GM12891 (cell line): ENCODE measurements at regions not wholly inside any gene's neighbourhood (a gene's known extent, or its start where the extent isn't known, plus 50 kb on each side); places are given as distances from the start of the nearest gene placed in this dataset.
A peak's percentile ranks its signal among the peaks of the same experiment; 100 is the strongest.

Source experiments
- DNase-seq: peaks from one replicate; pipeline ENCODE4 v3.0.0; 2011; ENCODE audit warnings: low spot score; ENCODE audit not compliant: insufficient read length
- FAIRE-seq: peaks from 2 replicates; lab custom pipeline; 2011; peaks lifted over from hg19 to GRCh38; lab: Jason Lieb, UNC
- PAX5 ChIP-seq: IDR thresholded peaks from 2 replicates; pipeline ENCODE4 v1.6.1; 2011; ENCODE audit warnings: low read length, moderate library complexity, mild to moderate bottlenecking; ENCODE audit not compliant: insufficient read depth, severe bottlenecking
- POLR2A ChIP-seq: IDR thresholded peaks from 2 replicates; pipeline ENCODE4 v1.6.1; 2011; ENCODE audit warnings: low read depth, low read length, control low read depth
- POLR2AphosphoS5 ChIP-seq: IDR thresholded peaks from 2 replicates; pipeline ENCODE4 v1.6.1; 2011; ENCODE audit warnings: low read depth, low read length, control low read depth
- POU2F2 ChIP-seq: IDR thresholded peaks from 2 replicates; pipeline ENCODE4 v1.6.1; 2011; ENCODE audit warnings: low read depth, mild to moderate bottlenecking, control low read depth, low read length, moderate library complexity
- SPI1 ChIP-seq: IDR thresholded peaks from 2 replicates; pipeline ENCODE4 v1.6.1; 2011; ENCODE audit warnings: low read depth, low read length, control low read depth
- TAF1 ChIP-seq: IDR thresholded peaks from 2 replicates; pipeline ENCODE4 v1.6.1; 2011; ENCODE audit warnings: low read depth, low read length, control low read depth

- FAIRE-seq (no peak), DNase-seq (no peak)
- TF ChIP-seq POU2F2 (no peak), SPI1 (peak; percentile 64)
These were observed 50.6 kb upstream of the SLC45A1 start for GRCh38 chr1:8267307-8267706.

DNA sequence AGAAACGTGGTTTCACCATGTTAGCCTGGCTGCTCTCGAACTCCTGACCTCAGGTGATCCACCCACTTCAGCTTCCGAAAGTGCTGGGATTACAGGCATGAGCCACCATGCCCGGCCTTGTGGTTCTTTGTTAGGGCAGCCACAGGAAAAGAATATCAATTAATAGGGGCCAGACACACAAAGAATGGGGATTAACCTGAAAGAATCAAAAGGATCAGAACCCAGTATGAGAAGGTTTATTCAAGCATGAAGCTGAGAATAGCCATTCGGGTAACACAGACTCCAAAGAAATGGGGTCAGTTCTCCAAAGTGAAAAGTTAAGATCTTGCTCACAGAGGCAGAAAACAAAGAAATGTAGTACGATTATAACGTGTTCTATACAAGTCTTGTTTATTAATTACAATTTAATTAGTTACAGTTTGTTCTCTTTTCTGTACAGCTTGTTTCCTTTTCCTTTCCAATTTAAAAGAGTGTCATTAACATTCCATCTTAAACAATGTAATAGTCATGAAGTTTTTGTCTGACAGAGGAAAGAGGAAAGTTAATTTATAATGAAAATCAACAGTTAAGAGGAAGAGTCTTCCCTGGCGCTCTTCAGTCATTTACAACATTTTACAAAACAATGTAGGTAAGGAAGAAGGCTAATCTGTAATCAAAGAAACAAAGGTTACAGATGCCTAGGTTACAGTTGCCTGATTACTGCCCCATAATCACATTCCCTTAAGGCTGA lies 51.3 kb upstream of the SLC45A1 start:
- TF ChIP-seq POLR2AphosphoS5 (no peak), POU2F2 (no peak), TAF1 (no peak), SPI1 (no peak), PAX5 (no peak), POLR2A (no peak)
- DNase-seq (no peak), FAIRE-seq (no peak)

GRCh38 chr1:8263791-8264190 lies 54.1 kb upstream of the SLC45A1 start:
- TF ChIP-seq POLR2AphosphoS5 (no peak), TAF1 (no peak), POLR2A (no peak), SPI1 (no peak), POU2F2 (no peak)
- FAIRE-seq: no peak
- DNase-seq: no peak

- DNase-seq: no peak
- TF ChIP-seq POU2F2: no peak
- no peak for FAIRE-seq
These were observed 56.5 kb upstream of the SLC45A1 start for GRCh38 chr1:8261398-8261762.

- TF ChIP-seq POU2F2 (no peak), TAF1 (no peak), POLR2A (no peak), SPI1 (no peak), PAX5 (no peak), POLR2AphosphoS5 (no peak)
- DNase-seq: no peak
These were observed 58.2 kb upstream of the SLC45A1 start for GRCh38 chr1:8259498-8260290.

GRCh38 chr1:8257621-8258020 lies 60.3 kb upstream of the SLC45A1 start:
- DNase-seq: no peak
- no peak for FAIRE-seq
- TF ChIP-seq SPI1 (no peak), POU2F2 (no peak), POLR2A (no peak), TAF1 (no peak), PAX5 (no peak), POLR2AphosphoS5 (no peak)

More at GRCh38 chr1:8259498-8260290, 58.2 kb upstream of the SLC45A1 start:
- no peak for FAIRE-seq

- DNase-seq (no peak), FAIRE-seq (no peak)
- TF ChIP-seq POU2F2: no peak
- TF ChIP-seq POLR2AphosphoS5: no peak
- TF ChIP-seq TAF1: no peak
- TF ChIP-seq SPI1: no peak
- no peak for TF ChIP-seq PAX5
- no peak for TF ChIP-seq POLR2A
These were observed 61.6 kb upstream of the SLC45A1 start for GRCh38 chr1:8256321-8256720.

- no peak for DNase-seq
- TF ChIP-seq POLR2A (no peak), POU2F2 (no peak), PAX5 (no peak), SPI1 (no peak), POLR2AphosphoS5 (no peak), TAF1 (no peak)
- FAIRE-seq: no peak
These were observed 62.2 kb upstream of the SLC45A1 start for GRCh38 chr1:8255712-8256111.

DNA sequence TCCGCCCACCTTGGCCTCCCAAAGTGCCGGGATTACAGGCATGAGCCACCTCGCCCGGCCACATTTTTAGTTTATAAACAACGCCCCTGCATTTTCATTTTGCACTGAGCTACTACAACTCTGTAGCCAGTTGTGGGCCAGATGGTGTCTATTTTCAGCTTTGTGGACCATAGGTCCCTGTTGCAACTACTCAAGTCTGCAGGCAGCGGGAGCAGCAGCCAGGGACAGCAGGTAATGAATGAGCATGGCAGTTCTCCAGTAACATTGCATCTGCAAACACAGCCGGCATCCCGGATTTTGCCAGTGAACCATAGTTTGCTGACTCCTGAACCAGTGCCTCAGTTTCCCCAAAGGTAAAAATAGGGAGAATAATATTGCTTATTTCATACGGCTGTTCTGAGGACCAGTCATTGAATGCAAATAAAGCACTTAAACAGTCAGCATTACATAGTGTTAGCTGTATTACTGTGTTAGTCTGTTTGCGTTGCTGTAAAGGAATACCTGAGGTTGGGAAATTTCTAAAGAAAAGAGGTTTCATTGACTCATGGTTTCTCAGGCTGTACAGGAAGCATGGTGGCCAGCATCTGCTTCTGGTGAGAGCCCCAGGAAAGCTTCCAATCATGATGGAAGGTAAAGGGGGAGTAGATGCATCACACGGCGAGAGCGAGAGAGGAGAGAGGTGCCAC lies 65.5 kb upstream of the SLC45A1 start:
- no peak for FAIRE-seq
- TF ChIP-seq TAF1 (no peak), PAX5 (no peak), POU2F2 (no peak), POLR2AphosphoS5 (no peak), POLR2A (no peak), SPI1 (no peak)
- DNase-seq: no peak

DNA sequence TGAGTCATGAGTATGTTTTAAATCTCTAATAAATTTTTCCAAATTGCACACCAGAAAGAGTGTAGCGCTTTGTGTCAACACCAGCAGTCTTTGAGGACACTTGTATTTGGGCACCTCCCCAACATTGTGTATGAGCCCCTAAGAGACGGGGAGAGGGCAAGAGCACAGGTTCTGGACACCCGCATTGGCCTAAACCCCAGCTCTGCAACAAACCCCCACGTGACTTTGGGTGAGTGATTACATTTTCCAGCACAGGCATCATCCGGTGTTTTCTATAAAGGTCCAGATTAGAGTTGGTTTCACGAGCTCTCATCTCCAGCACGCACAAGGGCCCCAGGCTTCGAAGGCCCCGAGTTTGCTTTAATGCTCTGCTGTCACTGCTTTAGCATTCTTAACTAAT lies 66.3 kb upstream of the SLC45A1 start:
- DNase-seq (no peak), FAIRE-seq (no peak)
- no peak for TF ChIP-seq PAX5
- TF ChIP-seq SPI1: no peak
- TF ChIP-seq POU2F2: no peak
- no peak for TF ChIP-seq POLR2A
- TF ChIP-seq POLR2AphosphoS5: no peak
- no peak for TF ChIP-seq TAF1
